ENCODE measurements at regions not wholly inside any gene's neighbourhood (a gene's known extent, or its start where the extent isn't known, plus 50 kb on each side); places are given as distances from the start of the nearest gene placed in this dataset.

DNA sequence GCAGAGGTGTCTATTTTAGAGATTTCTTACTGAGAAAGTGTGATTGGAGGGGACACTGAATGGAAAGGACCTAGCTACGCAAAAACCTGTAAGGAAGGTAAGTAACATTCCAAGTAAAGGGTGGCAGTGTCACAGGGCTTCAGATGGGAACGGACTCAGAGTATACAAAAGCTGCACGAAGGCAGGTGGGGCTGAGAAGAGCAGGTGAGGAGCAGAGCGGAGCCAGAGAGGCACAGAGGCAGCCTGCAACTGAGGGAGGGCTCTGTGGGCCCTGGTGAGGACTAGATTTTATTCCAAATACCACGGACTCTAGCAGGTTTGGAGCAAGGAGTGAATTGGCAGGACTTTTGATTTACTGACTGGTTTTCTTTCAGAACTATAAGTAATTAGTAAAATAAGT lies 331.3 kb upstream of the PKDCC start:
- Histone ChIP-seq H3K4me2 (ENCODE audit: low read length) (no peak overlapping the region), H2AFZ (ENCODE audit: low read depth, low read length) (no peak overlapping the region), H3K79me2 (ENCODE audit: insufficient read depth, low read length) (no peaks in the 10 kb centered on the region), H3K9ac (ENCODE audit: low read length) (no peak overlapping the region), H4K20me1 (ENCODE audit: insufficient read depth, low read length) (no peaks in the 10 kb centered on the region), H3K4me3 (ENCODE audit: insufficient read depth, low read depth, low read length) (no peak overlapping the region), H3K36me3 (ENCODE audit: insufficient read depth, low read length) (no peaks in the 10 kb centered on the region), H3K27ac (ENCODE audit: low read depth, low read length) (no peak overlapping the region), H3K27me3 (ENCODE audit: insufficient read depth, low read length) (no peaks in the 10 kb centered on the region), H3K9me3 (ENCODE audit: insufficient read depth, low read depth, low read length) (no peaks in the 10 kb centered on the region), H3K4me1 (ENCODE audit: insufficient read depth, low read length) (no peaks in the 10 kb centered on the region)
- Mint-ChIP-seq H3K4me1 (ENCODE audit: low read depth, unreplicated experiment) (peaks cover 10% of the 10 kb centered on the region), H3K27ac (ENCODE audit: unreplicated experiment) (no peak overlapping the region), H3K36me3 (ENCODE audit: low read depth, unreplicated experiment) (no peaks in the 10 kb centered on the region), H3K4me3 (ENCODE audit: unreplicated experiment) (no peak overlapping the region), H3K27me3 (ENCODE audit: low read depth, unreplicated experiment) (no peaks in the 10 kb centered on the region), H3K9me3 (ENCODE audit: unreplicated experiment) (no peaks in the 10 kb centered on the region)
- FAIRE-seq: no peak
- no peak for TF ChIP-seq CTCF (IDR thresholded peaks at IDR 0.05; ENCODE audit: insufficient read depth, low read depth, low read length)
- TF ChIP-seq EZH2 (IDR thresholded peaks at IDR 0.05; ENCODE audit: insufficient read depth, low read length): no peak
- no peak for DNase-seq (ENCODE audit: low read depth)

GRCh38 chr2:41717839-41718238 lies 330.0 kb upstream of the PKDCC start:
- DNase-seq (ENCODE audit: low read depth) (no peak), FAIRE-seq (no peak)
- TF ChIP-seq EZH2 (IDR thresholded peaks at IDR 0.05; ENCODE audit: insufficient read depth, low read length) (no peak), CTCF (IDR thresholded peaks at IDR 0.05; ENCODE audit: insufficient read depth, low read depth, low read length) (no peak)

GRCh38 chr2:41718705-41719104 lies 329.1 kb upstream of the PKDCC start:
- Mint-ChIP-seq H3K27me3 (ENCODE audit: low read depth, unreplicated experiment) (no peaks in the 10 kb centered on the region), H3K4me1 (ENCODE audit: low read depth, unreplicated experiment) (peaks cover 16% of the 10 kb centered on the region), H3K27ac (ENCODE audit: unreplicated experiment) (no peak overlapping the region), H3K9me3 (ENCODE audit: unreplicated experiment) (no peaks in the 10 kb centered on the region), H3K4me3 (ENCODE audit: unreplicated experiment) (no peak overlapping the region), H3K36me3 (ENCODE audit: low read depth, unreplicated experiment) (no peaks in the 10 kb centered on the region)
- Histone ChIP-seq H3K4me2 (ENCODE audit: low read length) (no peak overlapping the region), H3K79me2 (ENCODE audit: insufficient read depth, low read length) (no peaks in the 10 kb centered on the region), H3K9ac (ENCODE audit: low read length) (no peak overlapping the region), H3K36me3 (ENCODE audit: insufficient read depth, low read length) (no peaks in the 10 kb centered on the region), H3K9me3 (ENCODE audit: insufficient read depth, low read depth, low read length) (no peaks in the 10 kb centered on the region), H3K27me3 (ENCODE audit: insufficient read depth, low read length) (no peaks in the 10 kb centered on the region), H2AFZ (ENCODE audit: low read depth, low read length) (no peak overlapping the region), H3K4me3 (ENCODE audit: insufficient read depth, low read depth, low read length) (no peak overlapping the region), H3K27ac (ENCODE audit: low read depth, low read length) (no peak overlapping the region), H4K20me1 (ENCODE audit: insufficient read depth, low read length) (no peaks in the 10 kb centered on the region), H3K4me1 (ENCODE audit: insufficient read depth, low read length) (no peaks in the 10 kb centered on the region)
- TF ChIP-seq EZH2 (IDR thresholded peaks at IDR 0.05; ENCODE audit: insufficient read depth, low read length) (no peak), CTCF (IDR thresholded peaks at IDR 0.05; ENCODE audit: insufficient read depth, low read depth, low read length) (no peak)
- FAIRE-seq: no peak
- no peak for DNase-seq (ENCODE audit: low read depth)

More at GRCh38 chr2:41717839-41718238, 330.0 kb upstream of the PKDCC start:
- Histone ChIP-seq H3K27me3 (ENCODE audit: insufficient read depth, low read length) (no peaks in the 10 kb centered on the region), H3K4me3 (ENCODE audit: insufficient read depth, low read depth, low read length) (no peak overlapping the region), H3K9me3 (ENCODE audit: insufficient read depth, low read depth, low read length) (no peaks in the 10 kb centered on the region), H3K4me1 (ENCODE audit: insufficient read depth, low read length) (no peaks in the 10 kb centered on the region), H3K4me2 (ENCODE audit: low read length) (no peak overlapping the region), H2AFZ (ENCODE audit: low read depth, low read length) (no peak overlapping the region), H3K27ac (ENCODE audit: low read depth, low read length) (no peak overlapping the region), H3K79me2 (ENCODE audit: insufficient read depth, low read length) (no peaks in the 10 kb centered on the region), H3K9ac (ENCODE audit: low read length) (no peak overlapping the region), H3K36me3 (ENCODE audit: insufficient read depth, low read length) (no peaks in the 10 kb centered on the region), H4K20me1 (ENCODE audit: insufficient read depth, low read length) (no peaks in the 10 kb centered on the region)
- Mint-ChIP-seq H3K27me3 (ENCODE audit: low read depth, unreplicated experiment) (no peaks in the 10 kb centered on the region), H3K4me1 (ENCODE audit: low read depth, unreplicated experiment) (peaks cover 12% of the 10 kb centered on the region), H3K4me3 (ENCODE audit: unreplicated experiment) (no peak overlapping the region), H3K27ac (ENCODE audit: unreplicated experiment) (no peak overlapping the region), H3K9me3 (ENCODE audit: unreplicated experiment) (no peaks in the 10 kb centered on the region), H3K36me3 (ENCODE audit: low read depth, unreplicated experiment) (no peaks in the 10 kb centered on the region)

All from astrocyte (in vitro differentiated cells and primary cell).